ENCODE measurements at regions not wholly inside any gene's neighbourhood (a gene's known extent, or its start where the extent isn't known, plus 50 kb on each side); places are given as distances from the start of the nearest gene placed in this dataset.

DNA sequence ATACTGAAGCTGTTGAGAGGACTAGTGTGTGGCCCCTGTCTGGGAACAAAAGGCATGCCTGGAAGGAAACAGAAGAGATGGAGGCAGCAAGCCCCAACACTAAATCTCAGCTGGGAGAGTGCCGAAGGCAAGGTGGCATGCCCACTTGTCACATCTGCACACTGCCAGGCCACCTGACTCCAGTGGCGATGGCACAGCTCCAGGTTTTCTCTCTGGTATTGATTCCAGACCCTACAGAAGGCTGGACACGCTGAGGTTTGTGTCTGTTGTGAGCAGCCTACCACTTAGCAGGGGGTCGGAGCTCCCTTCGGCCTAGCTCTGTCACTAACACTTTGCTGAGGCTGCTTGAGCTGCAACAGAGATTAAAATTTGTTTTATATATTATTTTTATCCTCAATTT, 307.3 kb downstream of the TDRD15 start:
- no peak for DNase-seq (ENCODE audit: low spot score)

- DNase-seq (ENCODE audit: low spot score) = no peak
Observed at GRCh38 chr2:21438949-21439348, 315.2 kb downstream of the TDRD15 start.

DNA sequence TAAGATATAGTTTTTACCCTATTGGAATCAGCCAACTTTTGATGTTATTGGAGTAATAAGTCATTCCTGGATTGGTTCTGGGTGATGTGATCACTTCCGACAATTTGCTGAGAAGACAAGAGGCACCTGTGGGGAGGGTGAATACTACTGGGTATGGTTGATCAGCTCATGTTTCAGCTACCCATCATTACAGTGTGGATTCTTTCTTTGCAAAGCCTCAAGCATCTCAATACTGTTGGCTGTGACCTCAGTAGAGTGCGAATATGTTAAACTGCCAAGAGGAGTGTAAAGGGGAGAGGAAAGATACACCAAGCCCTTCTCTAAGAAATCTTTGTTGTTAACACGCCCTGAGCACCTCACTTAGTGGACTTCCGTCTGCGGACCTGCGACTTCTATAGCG, 317.7 kb downstream of the TDRD15 start:
- no peak for DNase-seq (ENCODE audit: low spot score)

- DNase-seq (ENCODE audit: low spot score) = no peak
Observed at GRCh38 chr2:21443494-21444105, 319.8 kb downstream of the TDRD15 start.

DNA sequence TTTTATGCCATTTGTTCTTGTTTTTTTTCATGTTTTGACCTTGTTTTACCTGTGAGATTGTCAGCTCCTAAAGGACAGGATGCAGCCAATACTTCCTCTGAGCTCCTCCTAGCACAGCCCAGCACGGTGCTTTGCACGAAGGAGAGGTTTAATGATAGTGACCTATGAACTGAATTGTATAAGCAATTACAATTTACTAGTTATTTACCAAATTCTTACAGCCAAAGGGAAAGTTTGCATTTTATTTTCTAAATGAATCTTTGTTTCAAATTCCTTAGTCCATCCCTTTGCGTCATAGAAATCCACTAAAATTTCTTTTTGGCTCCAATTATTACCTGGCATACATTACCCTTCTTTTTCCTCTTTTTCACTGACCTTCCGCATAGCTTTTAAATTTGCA, 326.1 kb downstream of the TDRD15 start:
- DNase-seq (ENCODE audit: low spot score) = no peak

- DNase-seq (ENCODE audit: low spot score) = no peak
Observed at GRCh38 chr2:21451403-21451802, 327.6 kb downstream of the TDRD15 start.

GRCh38 chr2:21452263-21452662, 328.5 kb downstream of the TDRD15 start:
- DNase-seq (ENCODE audit: low spot score) = no peak

GRCh38 chr2:21452678-21453077, 328.9 kb downstream of the TDRD15 start:
- no peak for DNase-seq (ENCODE audit: low spot score)

DNA sequence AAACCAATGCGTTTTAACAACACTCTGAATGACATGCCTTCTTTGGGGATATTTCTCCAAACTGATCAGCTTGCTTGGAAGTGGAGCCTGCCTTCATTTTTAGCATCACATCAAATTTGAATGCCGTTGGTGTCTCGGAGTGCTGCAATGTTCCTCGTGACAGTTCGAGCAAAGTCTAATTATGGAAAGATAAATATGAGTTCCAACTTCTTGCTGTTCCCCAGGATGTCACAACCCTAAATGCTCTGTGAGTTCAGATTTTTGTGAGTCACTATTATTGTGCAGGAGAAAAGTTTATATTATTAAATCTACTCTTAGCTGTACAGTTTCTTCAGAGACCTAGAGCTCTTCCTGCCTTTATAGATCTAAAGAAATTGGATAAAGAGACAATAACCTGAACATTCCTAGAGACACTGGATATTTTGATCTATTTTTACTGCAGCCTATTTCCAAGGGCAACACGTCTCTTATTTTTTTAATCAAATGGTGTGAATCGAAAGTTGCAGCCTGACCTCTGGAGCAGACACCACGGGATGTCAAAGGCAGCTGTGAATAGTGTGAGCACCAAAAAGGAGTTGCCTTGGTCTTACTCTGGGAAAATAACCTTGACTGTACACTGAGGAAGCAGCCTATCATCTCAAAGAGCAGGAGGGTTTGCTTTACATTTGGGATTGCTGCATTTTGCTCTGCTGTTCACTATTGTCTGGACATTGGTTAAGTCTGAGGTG, 330.1 kb downstream of the TDRD15 start:
- DNase-seq (ENCODE audit: low spot score) = no peak

DNA sequence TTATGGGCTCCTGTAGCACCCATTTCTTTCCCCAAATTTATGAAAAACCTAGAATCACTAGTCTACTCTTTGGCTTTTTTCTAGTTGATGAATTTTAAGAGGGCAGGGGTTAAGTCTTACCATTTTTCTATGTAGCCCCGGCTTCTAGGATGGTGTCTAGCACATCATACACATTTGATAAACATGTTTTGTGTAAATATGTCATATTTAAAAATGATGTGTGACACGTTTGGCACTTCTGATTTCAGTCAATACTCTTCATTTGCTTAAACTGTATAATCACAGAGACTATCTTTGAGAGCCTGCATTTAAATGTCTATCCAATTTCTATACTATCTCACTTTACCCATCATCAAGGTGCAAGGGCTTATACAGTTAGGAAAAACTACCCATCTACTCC, 331.1 kb downstream of the TDRD15 start:
- DNase-seq (ENCODE audit: low spot score) = no peak

DNA sequence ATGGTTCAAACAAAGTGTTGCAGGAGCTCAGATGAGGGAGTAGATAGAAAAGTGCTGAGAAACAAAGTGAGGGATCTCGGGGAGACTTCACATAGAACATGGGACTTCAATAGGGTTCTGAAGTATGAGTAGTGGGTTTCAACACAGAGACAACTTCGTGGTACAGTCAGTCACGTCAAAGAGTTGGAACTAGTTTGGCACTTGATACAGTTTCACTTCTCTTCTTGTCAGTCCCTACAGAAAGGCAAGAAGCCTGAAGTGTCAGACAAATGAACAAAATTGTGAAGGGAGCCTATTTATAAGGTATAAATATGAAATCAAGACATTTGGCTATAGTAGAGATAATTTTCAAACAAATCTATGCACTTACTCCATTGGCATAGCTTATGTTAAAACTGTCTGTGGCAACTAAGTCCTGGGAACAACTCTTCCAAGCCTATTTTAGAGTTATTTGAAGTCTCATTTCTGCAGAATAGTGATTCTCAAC, 338.0 kb downstream of the TDRD15 start:
- DNase-seq (ENCODE audit: low spot score) = no peak

DNA sequence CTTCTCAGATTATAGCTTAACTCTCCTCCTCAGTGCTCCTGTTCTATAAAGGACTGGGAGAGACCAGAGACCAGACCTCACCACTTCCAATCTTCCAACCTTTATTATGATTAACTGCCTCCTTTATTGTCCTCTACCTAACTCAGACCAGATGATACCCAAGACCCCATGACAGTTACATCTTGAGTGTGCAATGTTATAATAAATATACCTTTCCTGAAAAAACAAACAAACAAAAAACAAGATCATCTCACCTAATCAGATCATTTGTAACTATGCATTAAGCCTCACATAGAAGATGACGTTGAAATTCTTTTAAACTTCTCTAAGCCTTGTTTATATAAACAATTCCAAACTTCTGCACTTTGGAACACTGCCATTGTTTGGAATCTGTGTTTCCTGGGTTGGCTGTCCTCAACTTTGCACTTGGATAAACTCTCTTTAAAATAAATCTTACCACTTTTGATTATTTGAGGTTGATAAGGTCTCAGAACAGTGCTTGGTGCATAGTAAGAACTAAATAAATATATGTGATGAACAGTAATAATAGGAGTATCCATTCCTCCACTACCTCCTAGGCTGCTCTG, 342.7 kb downstream of the TDRD15 start:
- no peak for DNase-seq (ENCODE audit: low spot score)

- DNase-seq (ENCODE audit: low spot score) = no peak
Observed at GRCh38 chr2:21467280-21467818, 343.6 kb downstream of the TDRD15 start.

DNA sequence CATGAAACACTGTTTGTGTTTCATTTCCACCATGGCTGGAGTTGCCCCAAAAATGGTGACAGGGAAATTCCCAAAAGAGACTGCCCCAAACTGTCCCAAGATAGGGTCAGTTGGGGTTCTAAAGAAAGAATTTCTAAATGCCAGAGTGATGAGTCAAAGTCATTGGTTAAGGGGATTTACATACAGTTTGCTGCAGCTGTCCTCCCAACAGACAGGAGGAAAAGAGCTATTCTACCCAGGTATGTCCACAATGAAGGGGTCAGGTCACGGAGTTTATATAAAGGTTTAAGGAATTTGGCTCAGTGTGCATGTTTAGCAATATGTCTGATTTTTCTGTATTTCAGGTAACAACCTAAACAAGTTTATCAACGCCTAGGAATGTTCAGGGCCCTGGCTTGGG, 344.1 kb downstream of the TDRD15 start:
- no peak for DNase-seq (ENCODE audit: low spot score)

- DNase-seq (ENCODE audit: low spot score) = no peak
Observed at GRCh38 chr2:21468624-21469023, 344.9 kb downstream of the TDRD15 start.

DNA sequence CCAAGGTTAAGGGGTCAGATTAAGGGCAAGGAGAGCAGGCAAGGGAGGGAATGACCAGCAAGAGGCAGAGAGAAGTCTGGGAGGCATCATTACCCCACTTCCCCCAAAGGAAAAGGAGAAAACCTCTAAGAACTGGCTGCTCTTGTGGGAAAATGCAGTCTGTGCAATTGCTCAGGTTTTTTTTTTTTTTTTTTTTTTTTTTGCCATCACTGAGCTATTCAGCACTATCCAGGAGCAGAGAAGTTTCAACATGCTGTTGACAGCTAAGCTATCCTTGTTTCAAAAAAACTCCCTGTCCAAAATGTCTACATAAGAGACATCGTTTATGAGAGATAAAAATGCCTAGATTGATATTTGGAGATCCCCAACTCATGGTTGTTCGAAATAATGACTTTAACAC, 345.4 kb downstream of the TDRD15 start:
- no peak for DNase-seq (ENCODE audit: low spot score)

GRCh38 chr2:21469564-21469963, 345.8 kb downstream of the TDRD15 start:
- DNase-seq (ENCODE audit: low spot score) = no peak

GRCh38 chr2:21480162-21480561, 356.4 kb downstream of the TDRD15 start:
- DNase-seq (ENCODE audit: low spot score) = no peak

DNA sequence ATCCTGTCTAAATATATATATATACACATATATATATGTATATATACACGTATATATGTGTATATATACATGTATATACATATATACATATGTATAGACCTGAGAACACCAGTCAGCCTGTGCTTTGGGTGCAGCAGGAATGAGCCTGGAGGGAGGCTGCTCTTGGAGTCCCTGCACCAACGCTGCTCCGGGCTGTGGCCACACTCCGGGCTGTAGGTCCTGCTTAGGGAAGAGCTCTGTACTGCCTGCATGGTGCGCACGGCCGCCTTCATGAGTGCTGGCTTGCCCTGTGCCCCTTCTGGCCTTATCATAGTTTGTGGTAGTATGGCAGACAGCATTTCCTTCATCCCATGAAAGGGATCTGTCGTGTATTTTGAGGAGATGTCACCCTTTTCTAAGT, 360.9 kb downstream of the TDRD15 start:
- DNase-seq (ENCODE audit: low spot score) = no peak

DNA sequence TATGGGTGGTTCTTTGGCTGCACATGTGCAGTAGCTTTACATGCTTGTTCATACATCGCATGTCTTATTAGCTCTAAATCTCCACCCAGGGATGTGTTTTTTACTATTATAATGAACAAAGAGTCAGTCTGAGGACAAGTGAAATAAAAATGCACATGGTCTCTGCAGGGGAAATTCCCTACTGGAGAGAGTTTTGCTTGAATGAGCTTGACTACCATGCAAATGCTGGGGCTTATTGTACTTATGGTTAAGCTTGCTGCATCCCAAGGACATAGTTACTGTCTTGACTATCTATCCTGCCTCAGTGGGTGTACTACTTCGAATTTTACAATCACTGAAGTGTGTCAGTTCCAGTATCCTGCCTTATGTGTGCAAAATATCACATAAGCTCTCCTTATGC, 362.7 kb downstream of the TDRD15 start:
- no peak for DNase-seq (ENCODE audit: low spot score)

- no peak for DNase-seq (ENCODE audit: low spot score)
Observed at GRCh38 chr2:21489080-21489479, 365.3 kb downstream of the TDRD15 start.

- DNase-seq (ENCODE audit: low spot score) = no peak
Observed at GRCh38 chr2:21498016-21498415, 374.2 kb downstream of the TDRD15 start.

- DNase-seq (ENCODE audit: low spot score) = no peak
Observed at GRCh38 chr2:21500401-21500945, 376.7 kb downstream of the TDRD15 start.
